ENCODE measurements at regions not wholly inside any gene's neighbourhood (a gene's known extent, or its start where the extent isn't known, plus 50 kb on each side); places are given as distances from the start of the nearest gene placed in this dataset.

GRCh38 chr13:68064001-68064770, 834.0 kb upstream of the PCDH9 start:
- TF ChIP-seq CTCF (IDR thresholded peaks at IDR 0.05; ENCODE audit: low read depth, low read length) (no peak), EZH2phosphoT487 (IDR thresholded peaks at IDR 0.05; ENCODE audit: low read depth) (no peak)
